ENCODE measurements at regions not wholly inside any gene's neighbourhood (a gene's known extent, or its start where the extent isn't known, plus 50 kb on each side); places are given as distances from the start of the nearest gene placed in this dataset.
"Not testable (repeated sequence)": the region's sequence is repeated elsewhere in the genome, so short reads cannot be mapped to it uniquely, and the experiment has no call there.

DNA sequence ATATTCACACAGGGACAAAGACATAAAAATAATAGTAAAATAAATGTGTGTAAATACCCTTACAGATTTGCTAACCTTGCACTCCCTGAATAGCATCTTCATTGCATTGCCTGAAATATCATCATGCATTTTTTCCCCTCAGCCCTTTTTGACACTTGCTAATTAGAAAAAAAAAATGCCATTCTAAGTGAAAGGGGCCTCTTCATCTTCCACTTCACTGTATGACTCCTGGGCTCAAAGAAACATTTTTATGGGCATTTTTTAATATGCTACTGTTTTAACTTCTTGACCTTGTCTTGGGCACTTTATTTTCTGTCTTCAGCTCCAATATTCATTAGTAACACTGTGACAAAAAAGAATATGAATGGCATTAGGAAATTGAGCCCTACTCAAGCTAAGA lies 1424.4 kb downstream of the CDH8 start:
- Mint-ChIP-seq H3K4me1 (ENCODE audit: low read depth, unreplicated experiment) (no peaks in the 10 kb centered on the region), H3K27me3 (ENCODE audit: unreplicated experiment) (no peaks in the 10 kb centered on the region), H3K4me3 (ENCODE audit: unreplicated experiment) (no peak overlapping the region), H3K36me3 (ENCODE audit: unreplicated experiment) (no peaks in the 10 kb centered on the region), H3K9me3 (ENCODE audit: unreplicated experiment) (no peaks in the 10 kb centered on the region), H3K27ac (ENCODE audit: unreplicated experiment) (no peak overlapping the region)
- TF ChIP-seq CTCF (IDR thresholded peaks at IDR 0.05; ENCODE audit: partially characterized antibody, unreplicated experiment) = no peak
- no peak for DNase-seq

GRCh38 chr16:60608971-60609370 lies 1427.3 kb downstream of the CDH8 start:
- Mint-ChIP-seq H3K27ac (ENCODE audit: unreplicated experiment) (no peak overlapping the region), H3K9me3 (ENCODE audit: unreplicated experiment) (no peaks in the 10 kb centered on the region), H3K36me3 (ENCODE audit: unreplicated experiment) (no peaks in the 10 kb centered on the region), H3K4me3 (ENCODE audit: unreplicated experiment) (no peak overlapping the region), H3K4me1 (ENCODE audit: low read depth, unreplicated experiment) (no peaks in the 10 kb centered on the region), H3K27me3 (ENCODE audit: unreplicated experiment) (no peaks in the 10 kb centered on the region)
- DNase-seq = no peak
- no peak for TF ChIP-seq CTCF (IDR thresholded peaks at IDR 0.05; ENCODE audit: partially characterized antibody, unreplicated experiment)

- H3K27ac Mint-ChIP-seq (ENCODE audit: unreplicated experiment); H3K4me1 Mint-ChIP-seq (ENCODE audit: low read depth, unreplicated experiment); H3K9me3 Mint-ChIP-seq (ENCODE audit: unreplicated experiment); H3K4me3 Mint-ChIP-seq (ENCODE audit: unreplicated experiment); H3K36me3 Mint-ChIP-seq (ENCODE audit: unreplicated experiment); H3K27me3 Mint-ChIP-seq (ENCODE audit: unreplicated experiment); DNase-seq: not testable (repeated sequence)
These were observed 1430.6 kb downstream of the CDH8 start for GRCh38 chr16:60605652-60606051.

DNA sequence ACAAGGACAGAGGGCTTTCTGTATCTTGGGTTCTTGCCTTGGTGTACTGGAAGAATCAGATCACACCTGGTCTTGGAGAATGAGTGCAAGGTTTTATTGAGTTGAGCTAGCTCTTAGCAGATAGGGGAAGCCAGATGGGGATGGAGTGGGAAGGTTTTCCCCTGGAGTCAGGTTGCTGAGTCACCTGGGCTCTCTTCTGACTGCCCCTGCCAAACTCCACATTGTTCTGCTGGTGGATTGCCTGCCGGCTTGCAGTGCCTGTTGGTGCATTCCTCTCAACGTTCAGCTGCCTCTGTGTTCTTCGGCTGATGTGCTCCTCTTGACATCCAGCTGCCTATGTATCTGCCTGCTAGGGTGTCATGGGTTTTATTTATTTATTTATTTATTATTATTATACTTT lies 1431.1 kb downstream of the CDH8 start:
- no peaks in the 10 kb centered on the region for H3K9me3 Mint-ChIP-seq (ENCODE audit: unreplicated experiment)
- no peaks in the 10 kb centered on the region for H3K4me1 Mint-ChIP-seq (ENCODE audit: low read depth, unreplicated experiment)
- no peak for TF ChIP-seq CTCF (IDR thresholded peaks at IDR 0.05; ENCODE audit: partially characterized antibody, unreplicated experiment)
- H3K27ac Mint-ChIP-seq (ENCODE audit: unreplicated experiment) = no peak overlapping the region
- H3K36me3 Mint-ChIP-seq (ENCODE audit: unreplicated experiment) = no peaks in the 10 kb centered on the region
- H3K4me3 Mint-ChIP-seq (ENCODE audit: unreplicated experiment) = no peak overlapping the region
- H3K27me3 Mint-ChIP-seq (ENCODE audit: unreplicated experiment) = no peaks in the 10 kb centered on the region
- no peak for DNase-seq

DNA sequence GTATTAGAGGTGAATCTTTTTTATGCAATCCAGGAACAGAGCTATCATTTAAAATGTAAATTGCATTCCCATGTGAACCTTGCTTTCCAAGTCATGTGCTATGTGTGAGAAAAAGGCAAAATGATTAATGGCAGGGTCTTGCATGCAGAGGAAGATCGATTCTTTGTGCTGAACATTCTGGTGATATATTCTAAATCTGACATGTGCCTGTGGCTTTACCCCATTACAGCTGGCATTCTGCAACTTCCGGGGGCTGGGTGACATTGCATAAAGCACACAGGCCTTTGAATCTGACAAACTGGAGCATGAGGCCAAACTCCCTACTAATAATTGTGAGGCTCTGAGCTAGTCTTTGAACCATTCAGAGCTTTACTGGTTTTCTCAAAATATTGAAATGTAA lies 1449.7 kb downstream of the CDH8 start:
- no peak for DNase-seq
- Mint-ChIP-seq H3K27me3 (ENCODE audit: unreplicated experiment) (no peaks in the 10 kb centered on the region), H3K4me3 (ENCODE audit: unreplicated experiment) (no peak overlapping the region), H3K36me3 (ENCODE audit: unreplicated experiment) (no peaks in the 10 kb centered on the region), H3K9me3 (ENCODE audit: unreplicated experiment) (no peaks in the 10 kb centered on the region), H3K27ac (ENCODE audit: unreplicated experiment) (no peak overlapping the region), H3K4me1 (ENCODE audit: low read depth, unreplicated experiment) (no peaks in the 10 kb centered on the region)
- TF ChIP-seq CTCF (IDR thresholded peaks at IDR 0.05; ENCODE audit: partially characterized antibody, unreplicated experiment) = no peak

DNA sequence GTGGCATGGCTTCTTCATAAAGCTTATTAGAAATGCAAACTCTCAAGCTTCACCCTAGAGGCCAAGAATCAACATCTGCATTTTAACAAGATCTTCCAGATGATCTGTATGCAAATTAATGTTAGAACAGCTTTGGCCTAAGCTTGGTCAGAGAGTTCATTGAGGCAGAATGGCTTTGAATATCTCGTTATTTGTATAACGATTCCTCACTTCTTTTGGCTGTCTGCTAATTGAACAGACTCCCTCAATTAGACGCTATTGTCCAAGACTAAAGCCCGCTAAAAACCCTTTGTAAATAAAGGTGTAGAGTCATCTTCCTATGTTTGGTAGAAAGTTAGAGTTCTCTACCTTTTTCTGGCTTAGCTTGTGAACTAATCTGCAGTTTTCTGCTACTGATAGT lies 1453.7 kb downstream of the CDH8 start:
- no peaks in the 10 kb centered on the region for H3K27me3 Mint-ChIP-seq (ENCODE audit: unreplicated experiment)
- no peak for TF ChIP-seq CTCF (IDR thresholded peaks at IDR 0.05; ENCODE audit: partially characterized antibody, unreplicated experiment)
- H3K4me3 Mint-ChIP-seq (ENCODE audit: unreplicated experiment) = no peak overlapping the region
- no peaks in the 10 kb centered on the region for H3K36me3 Mint-ChIP-seq (ENCODE audit: unreplicated experiment)
- no peak for DNase-seq
- H3K4me1 Mint-ChIP-seq (ENCODE audit: low read depth, unreplicated experiment) = no peaks in the 10 kb centered on the region
- no peaks in the 10 kb centered on the region for H3K9me3 Mint-ChIP-seq (ENCODE audit: unreplicated experiment)
- no peak overlapping the region for H3K27ac Mint-ChIP-seq (ENCODE audit: unreplicated experiment)

Measured in glutamatergic neuron (in vitro differentiated cells).